Stomach (tissue), 8 donors: ENCODE measurements at regions not wholly inside any gene's neighbourhood (a gene's known extent, or its start where the extent isn't known, plus 50 kb on each side); places are given as distances from the start of the nearest gene placed in this dataset.
A peak's percentile ranks its signal among the peaks of the same experiment; 100 is the strongest.

Source experiments
- DNase-seq, 2 donors: peaks; one replicate each; pipeline versions ENCODE4 v3.0.0 to v3.0.0-alpha.2; 2013 to 2019
- H3K27ac ChIP-seq, 5 donors: fragments of 200-600 bp in 4 of 5; sonication (generic) in 4 of 5; one replicate each; pipeline ENCODE4 v1.5.1; 2013 to 2019; ENCODE audit warnings: mild to moderate bottlenecking in 1 of 5, moderate library complexity in 1 of 5
- H3K27me3 ChIP-seq, 3 donors: fragments of 200-600 bp; sonication (generic); one replicate each; pipeline ENCODE4 v1.5.1; 2017 to 2019; ENCODE audit warnings: mixed run types in 1 of 3
- H3K36me3 ChIP-seq, 4 donors: fragments of 200-600 bp; sonication (generic); 1 replicate in 3 of 4; 2 replicates in 1 of 4; pipeline ENCODE4 v1.5.1; 2016 to 2019
- H3K4me1 ChIP-seq, 4 donors: fragments of 200-600 bp; sonication (generic); one replicate each; pipeline ENCODE4 v1.5.1; 2016 to 2019
- H3K4me3 ChIP-seq, 4 donors: fragments of 200-600 bp; sonication (generic) in 3 of 4; one replicate each; pipeline ENCODE4 v1.5.1; 2016 to 2019; ENCODE audit warnings: mild to moderate bottlenecking in 1 of 4
- H3K9me3 ChIP-seq, 4 donors: fragments of 200-600 bp; sonication (generic); one replicate each; pipeline ENCODE4 v1.5.1; 2016 to 2019
- EP300 ChIP-seq: sonication (generic); formaldehyde crosslinking; IDR thresholded peaks from one replicate; pipeline ENCODE4 v1.6.1; 2017; ENCODE audit warnings: antibody characterized with exemption
- POLR2A ChIP-seq, 4 donors: fragments of 450-650 bp; IDR thresholded peaks; one replicate each; pipeline ENCODE4 v1.6.1; 2016; ENCODE audit warnings: antibody characterized with exemption in 4 of 4, control low read depth in 2 of 4, mild to moderate bottlenecking in 1 of 4, moderate library complexity in 1 of 4
- POLR2AphosphoS5 ChIP-seq, 3 donors: sonication (generic); formaldehyde crosslinking; IDR thresholded peaks; one replicate each; pipeline ENCODE4 v1.6.1; 2016; ENCODE audit warnings: antibody characterized with exemption in 3 of 3
- WGBS, 5 donors: extraction: QIAGEN DNeasy Blood & Tissue Kit in 3 of 5; methylation state at CpG; one replicate each; pipeline versions ENCODE4 v1.1.5 to v1.1.7; 2013 to 2018; 5-methylcytosine and 5-hydroxymethylcytosine counted together
- intact Hi-C: fragments of 100-400 bp; cut with DNase I; formaldehyde crosslinking; loops from one replicate; pipeline ENCODE4 v1.15.1; 2023; ENCODE audit warnings: low total_unique reads
- TF ChIP-seq, protein P1 (sequence below), 7 experiments: fragments of 450-650 bp in 4 of 7; fragments of 200-600 bp in 3 of 7; sonication (generic) in 3 of 7; IDR thresholded peaks; one replicate each; pipeline ENCODE4 v1.5.1; 2016 to 2019; ENCODE audit warnings: antibody characterized with exemption in 7 of 7, control low read depth in 2 of 7, mild to moderate bottlenecking in 1 of 7
- donor health status: healthy with polysubstance abuse.
- donor health status: Bipolar disorder and iron deficiency.
- donor health status: healthy.

DNA sequence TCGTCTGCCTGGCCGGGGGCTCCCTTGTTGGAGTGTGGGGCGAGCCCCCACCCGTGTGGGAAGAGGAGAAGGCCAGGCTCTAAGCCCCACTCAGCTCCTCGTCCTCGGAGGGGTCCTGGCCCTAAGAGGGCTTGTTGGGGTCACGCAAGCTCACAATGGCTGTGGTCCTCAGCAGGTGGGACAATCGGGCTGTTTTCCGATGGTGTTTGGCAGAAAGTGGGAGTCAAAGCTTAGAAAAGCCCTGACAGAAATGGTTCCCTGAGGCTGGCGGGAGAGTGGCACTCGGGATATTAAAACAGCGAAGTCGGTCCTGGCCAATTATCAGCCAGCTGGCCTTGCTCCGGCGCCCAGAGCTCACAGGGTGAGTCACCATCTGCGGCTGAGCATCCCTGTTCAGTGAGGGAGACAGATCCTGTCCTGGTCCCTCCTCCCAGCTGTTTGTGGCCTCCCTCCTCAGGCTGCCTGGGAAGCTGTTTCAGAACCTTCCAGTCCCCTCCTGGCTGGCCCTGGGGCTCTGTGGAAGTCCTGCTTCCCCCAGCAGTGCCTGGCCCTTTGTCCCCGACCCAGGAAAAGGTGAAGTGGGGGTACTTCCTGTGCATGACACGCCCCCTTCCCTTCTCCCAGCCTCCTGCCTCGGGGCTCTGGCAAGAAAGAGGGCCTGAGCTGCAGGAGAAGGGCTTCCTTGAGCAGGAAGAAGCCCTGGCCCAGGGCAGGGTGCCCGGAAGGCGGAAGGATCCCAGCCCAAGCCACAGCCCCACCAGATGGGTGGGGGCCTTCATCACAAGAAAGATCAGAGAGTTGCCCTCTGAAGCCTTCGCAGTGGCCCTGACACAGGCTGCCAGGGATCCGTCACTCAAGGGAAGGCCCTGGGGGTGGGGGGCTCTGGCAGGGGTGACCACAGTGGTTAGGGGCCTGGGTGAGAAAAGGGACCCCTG, 53.6 kb upstream of the BHLHE23 start:
- intact Hi-C loops = loop anchor here (5.0 kb wide), 1 partner anchor 117 kb away; no protein-coding TSS in a partner anchor
- peak in 1 of 2 donors; percentile 21 for DNase-seq
- 60 to 69% (median 68%) methylated on average over 19 to 23 of the region's 23 CpGs for WGBS, 5 donors
- TF ChIP-seq POLR2A (IDR thresholded peaks at IDR 0.05) (no peak), POLR2AphosphoS5 (IDR thresholded peaks at IDR 0.05) (no peak), EP300 (no peak)
- TF ChIP-seq, protein P1, sequence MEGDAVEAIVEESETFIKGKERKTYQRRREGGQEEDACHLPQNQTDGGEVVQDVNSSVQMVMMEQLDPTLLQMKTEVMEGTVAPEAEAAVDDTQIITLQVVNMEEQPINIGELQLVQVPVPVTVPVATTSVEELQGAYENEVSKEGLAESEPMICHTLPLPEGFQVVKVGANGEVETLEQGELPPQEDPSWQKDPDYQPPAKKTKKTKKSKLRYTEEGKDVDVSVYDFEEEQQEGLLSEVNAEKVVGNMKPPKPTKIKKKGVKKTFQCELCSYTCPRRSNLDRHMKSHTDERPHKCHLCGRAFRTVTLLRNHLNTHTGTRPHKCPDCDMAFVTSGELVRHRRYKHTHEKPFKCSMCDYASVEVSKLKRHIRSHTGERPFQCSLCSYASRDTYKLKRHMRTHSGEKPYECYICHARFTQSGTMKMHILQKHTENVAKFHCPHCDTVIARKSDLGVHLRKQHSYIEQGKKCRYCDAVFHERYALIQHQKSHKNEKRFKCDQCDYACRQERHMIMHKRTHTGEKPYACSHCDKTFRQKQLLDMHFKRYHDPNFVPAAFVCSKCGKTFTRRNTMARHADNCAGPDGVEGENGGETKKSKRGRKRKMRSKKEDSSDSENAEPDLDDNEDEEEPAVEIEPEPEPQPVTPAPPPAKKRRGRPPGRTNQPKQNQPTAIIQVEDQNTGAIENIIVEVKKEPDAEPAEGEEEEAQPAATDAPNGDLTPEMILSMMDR (IDR thresholded peaks at IDR 0.05) = no peak
- Histone ChIP-seq H3K4me1 (peaks cover 6 to 10% (median 8%) of the 10 kb centered on the region in 4 donors), H3K36me3 (no peaks in the 10 kb centered on the region), H3K4me3 (no peak overlapping the region), H3K9me3 (no peaks in the 10 kb centered on the region), H3K27ac (no peak overlapping the region), H3K27me3 (peaks cover 0 to 86% (median 57%) of the 10 kb centered on the region in 3 donors)

DNA sequence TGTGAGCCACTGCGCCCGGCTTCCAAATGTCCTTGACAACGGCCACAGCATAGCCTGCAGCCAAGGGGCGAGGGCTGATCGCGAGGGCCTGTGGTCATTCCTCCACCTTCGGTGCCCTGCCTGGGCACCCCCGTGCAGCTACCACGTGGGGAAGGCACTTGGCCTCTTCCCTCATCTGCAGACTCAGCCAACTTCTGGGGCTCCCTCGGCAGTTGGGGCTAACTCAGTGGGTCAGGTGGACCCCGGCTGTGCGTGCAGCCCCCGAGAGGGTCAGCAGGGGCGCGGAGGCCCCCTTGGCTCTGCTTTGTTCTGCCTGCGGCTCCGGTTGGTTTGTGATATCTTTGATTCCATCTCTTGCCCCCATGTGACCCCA, 52.9 kb upstream of the BHLHE23 start:
- TF ChIP-seq POLR2AphosphoS5 (IDR thresholded peaks at IDR 0.05) (no peak), POLR2A (IDR thresholded peaks at IDR 0.05) (no peak), EP300 (no peak)
- TF ChIP-seq, protein P1 (IDR thresholded peaks at IDR 0.05) = no peak
- Histone ChIP-seq H3K27ac (no peak overlapping the region), H3K9me3 (no peaks in the 10 kb centered on the region), H3K27me3 (peaks cover 0 to 84% (median 50%) of the 10 kb centered on the region in 3 donors), H3K4me3 (no peak overlapping the region), H3K4me1 (peaks cover 6 to 10% (median 8%) of the 10 kb centered on the region in 4 donors), H3K36me3 (no peaks in the 10 kb centered on the region)
- intact Hi-C loops = loop anchor here (5.0 kb wide), 1 partner anchor 118 kb away; no protein-coding TSS in a partner anchor
- no peak for DNase-seq
- WGBS, 5 donors = 76 to 93% (median 84%) methylated on average over 6 to 17 of the region's 17 CpGs

DNA sequence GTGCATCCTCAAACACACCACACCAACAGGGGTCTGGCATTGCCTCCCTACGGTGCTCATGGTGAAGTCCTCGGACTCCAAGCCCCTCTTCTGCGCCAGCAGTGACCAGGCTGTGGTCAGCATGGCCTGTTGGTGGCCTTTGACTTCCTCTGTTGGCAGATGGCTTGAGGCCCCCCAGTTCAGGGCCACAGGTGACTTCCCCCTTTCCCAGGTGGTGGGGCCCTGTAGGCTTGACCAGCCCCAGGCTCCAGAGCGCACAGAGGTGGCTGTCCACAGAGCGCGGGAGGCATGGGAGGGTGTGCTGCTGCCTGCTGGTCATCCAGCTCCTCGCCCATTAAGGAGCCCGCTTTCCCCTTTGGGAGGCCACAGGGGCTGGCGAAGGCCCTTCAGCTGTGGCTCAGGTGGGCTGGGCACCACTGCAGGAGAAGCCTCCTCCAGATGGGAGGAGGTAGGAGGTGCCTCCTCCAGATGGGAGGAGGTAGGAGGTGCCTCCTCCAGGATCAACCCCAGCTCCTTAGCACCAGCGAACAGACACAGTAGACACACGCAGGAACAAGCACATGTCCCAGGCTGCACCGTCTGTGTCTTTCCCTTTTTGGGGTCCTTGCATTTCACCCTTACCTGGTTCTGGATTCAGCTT, 52.1 kb upstream of the BHLHE23 start:
- peaks cover 6 to 10% (median 8%) of the 10 kb centered on the region in 4 donors for H3K4me1 ChIP-seq
- H3K4me3 ChIP-seq = no peak overlapping the region
- DNase-seq = no peak
- peaks cover 0 to 84% (median 42%) of the 10 kb centered on the region in 3 donors for H3K27me3 ChIP-seq
- WGBS, 5 donors = 65 to 80% (median 74%) methylated on average over 7 to 12 of the region's 12 CpGs
- intact Hi-C loops = no loop called here
- no peak for TF ChIP-seq POLR2AphosphoS5 (IDR thresholded peaks at IDR 0.05)
- no peak for TF ChIP-seq POLR2A (IDR thresholded peaks at IDR 0.05)
- TF ChIP-seq, protein P1 (IDR thresholded peaks at IDR 0.05) = no peak
- TF ChIP-seq EP300 = no peak
- H3K27ac ChIP-seq = no peak overlapping the region
- no peaks in the 10 kb centered on the region for H3K9me3 ChIP-seq
- H3K36me3 ChIP-seq = no peaks in the 10 kb centered on the region
